Mesenchymal stem cell (in vitro differentiated cells and primary cell): ENCODE measurements at regions not wholly inside any gene's neighbourhood (a gene's known extent, or its start where the extent isn't known, plus 50 kb on each side); places are given as distances from the start of the nearest gene placed in this dataset.

Source experiments
- DNase-seq: peaks from one replicate; pipeline ENCODE4 v3.0.0-alpha.2; 2013
- H2AFZ ChIP-seq: one replicate; pipeline ENCODE4 v1.6.1; 2013; ENCODE audit warnings: low read depth, mild to moderate bottlenecking, control low read depth, inconsistent platforms, low read length, moderate library complexity
- H2AK5ac ChIP-seq: 2 replicates; pipeline ENCODE4 v1.6.1; 2013; ENCODE audit warnings: low read length, moderate library complexity, mild to moderate bottlenecking, inconsistent platforms; ENCODE audit not compliant: severe bottlenecking
- H2BK120ac ChIP-seq: one replicate; pipeline ENCODE4 v1.6.1; 2013; ENCODE audit warnings: low read depth, mild to moderate bottlenecking, inconsistent platforms, low read length, moderate library complexity
- H2BK12ac ChIP-seq, 2 experiments: one replicate each; pipeline ENCODE4 v1.6.1; 2013; ENCODE audit warnings: inconsistent platforms in 2 of 2, low read length in 2 of 2, mild to moderate bottlenecking in 2 of 2, moderate library complexity in 2 of 2, control low read depth in 1 of 2
- H2BK15ac ChIP-seq: one replicate; pipeline ENCODE4 v1.6.1; 2013; ENCODE audit warnings: mild to moderate bottlenecking, low read depth, inconsistent platforms; ENCODE audit not compliant: poor library complexity, severe bottlenecking
- H2BK5ac ChIP-seq: 2 replicates; pipeline ENCODE4 v1.6.1; 2013; ENCODE audit warnings: low read depth, mild to moderate bottlenecking, low read length, control low read depth, inconsistent platforms; ENCODE audit not compliant: poor library complexity, severe bottlenecking
- H3K14ac ChIP-seq, 2 experiments: one replicate each; pipeline ENCODE4 v1.6.1; 2013; ENCODE audit warnings: inconsistent platforms in 2 of 2, low read length in 2 of 2, control low read depth in 1 of 2, mild to moderate bottlenecking in 1 of 2, moderate library complexity in 1 of 2
- H3K18ac ChIP-seq, 2 experiments: one replicate each; pipeline ENCODE4 v1.6.1; 2013; ENCODE audit warnings: inconsistent platforms in 2 of 2, low read length in 2 of 2, control low read depth in 1 of 2, low read depth in 1 of 2, mild to moderate bottlenecking in 1 of 2
- H3K23ac ChIP-seq, 2 experiments: one replicate each; pipeline ENCODE4 v1.6.1; 2013; ENCODE audit warnings: inconsistent platforms in 2 of 2, low read length in 2 of 2, mild to moderate bottlenecking in 2 of 2, moderate library complexity in 2 of 2, control low read depth in 1 of 2
- H3K27ac ChIP-seq: 2 replicates; pipeline ENCODE4 v1.5.1; 2013; ENCODE audit warnings: mild to moderate bottlenecking, moderate library complexity, low read length, control low read depth, inconsistent platforms; ENCODE audit not compliant: poor library complexity, severe bottlenecking
- H3K27me3 ChIP-seq, 2 experiments: 2 replicates each; pipeline versions ENCODE4 v1.6.1 to v1.7.0; 2013; ENCODE audit warnings: low read length in 2 of 2, mild to moderate bottlenecking in 2 of 2, moderate library complexity in 2 of 2, control low read depth in 1 of 2, inconsistent platforms in 1 of 2; ENCODE audit not compliant: control insufficient read depth in 1 of 2, insufficient read depth in 1 of 2
- H3K36me3 ChIP-seq, 2 experiments: 2 replicates each; pipeline versions ENCODE4 v1.6.1 to v1.7.0; 2013; ENCODE audit warnings: low read length in 2 of 2, control low read depth in 1 of 2, inconsistent platforms in 1 of 2, low read depth in 1 of 2, mild to moderate bottlenecking in 1 of 2; ENCODE audit not compliant: insufficient read depth in 2 of 2, control insufficient read depth in 1 of 2
- H3K4ac ChIP-seq, 2 experiments: one replicate each; pipeline ENCODE4 v1.6.1; 2013; ENCODE audit warnings: inconsistent platforms in 2 of 2, low read length in 2 of 2, mild to moderate bottlenecking in 2 of 2, moderate library complexity in 2 of 2, control low read depth in 1 of 2, low read depth in 1 of 2
- H3K4me1 ChIP-seq: 2 replicates; pipeline ENCODE4 v1.6.1; 2013; ENCODE audit warnings: low read depth, low read length, control low read depth; ENCODE audit not compliant: control insufficient read depth, insufficient read depth
- H3K4me2 ChIP-seq: 2 replicates; pipeline ENCODE4 v1.6.1; 2013; ENCODE audit warnings: low read length, mild to moderate bottlenecking, inconsistent platforms; ENCODE audit not compliant: poor library complexity, severe bottlenecking
- H3K4me3 ChIP-seq, 2 experiments: 2 replicates each; pipeline versions ENCODE4 v1.5.1 to v1.7.0; 2013; ENCODE audit warnings: low read length in 2 of 2, mild to moderate bottlenecking in 2 of 2, control low read depth in 1 of 2, low read depth in 1 of 2; ENCODE audit not compliant: insufficient read depth in 1 of 2
- H3K79me1 ChIP-seq: replicated peaks from 2 replicates; pipeline ENCODE4 v1.6.1; 2013; ENCODE audit warnings: mild to moderate bottlenecking, control low read depth, low read length, inconsistent platforms; ENCODE audit not compliant: poor library complexity, severe bottlenecking
- H3K9ac ChIP-seq: 2 replicates; pipeline ENCODE4 v1.7.0; 2013; ENCODE audit warnings: mild to moderate bottlenecking, low read length, moderate library complexity
- H3K9me3 ChIP-seq: 2 replicates; pipeline ENCODE4 v1.7.0; 2013; ENCODE audit warnings: mild to moderate bottlenecking, low read length; ENCODE audit not compliant: control insufficient read depth
- H4K8ac ChIP-seq: one replicate; pipeline ENCODE4 v1.6.1; 2013; ENCODE audit warnings: inconsistent platforms, mild to moderate bottlenecking, low read length, moderate library complexity
- H4K91ac ChIP-seq: one replicate; pipeline ENCODE4 v1.6.1; 2013; ENCODE audit warnings: mild to moderate bottlenecking, low read length, inconsistent platforms
- WGBS: methylation state at CpG from one replicate; pipeline ENCODE4 v1.1.7; 2013; ENCODE audit warnings: mixed read lengths; 5-methylcytosine and 5-hydroxymethylcytosine counted together

- no peaks in the 10 kb centered on the region for H3K36me3 ChIP-seq
Observed at GRCh38 chr4:10184041-10184440, 67.4 kb upstream of the WDR1 start.

GRCh38 chr4:10183462-10183861 lies 66.9 kb upstream of the WDR1 start:
- Histone ChIP-seq H4K91ac (no peak overlapping the region), H2BK120ac (no peak overlapping the region), H3K36me3 (no peaks in the 10 kb centered on the region), H2AK5ac (no peak overlapping the region), H3K79me1 (no peaks in the 10 kb centered on the region), H2BK15ac (no peak overlapping the region), H3K9me3 (no peaks in the 10 kb centered on the region), H3K27ac (no peak overlapping the region), H3K4me1 (no peaks in the 10 kb centered on the region), H3K27me3 (peaks cover 0 to 10% of the 10 kb centered on the region in 2 experiments), H2BK5ac (no peak overlapping the region), H3K4ac (no peak overlapping the region), H3K4me3 (no peak overlapping the region), H3K4me2 (no peak overlapping the region), H3K14ac (no peak overlapping the region), H3K9ac (no peak overlapping the region), H4K8ac (no peak overlapping the region), H3K23ac (no peak overlapping the region), H2AFZ (no peak overlapping the region), H2BK12ac (no peak overlapping the region), H3K18ac (no peak overlapping the region)
- WGBS = 77% methylated on average over 1 of the region's 1 CpG
- no peak for DNase-seq

More at GRCh38 chr4:10184041-10184440, 67.4 kb upstream of the WDR1 start:
- WGBS = 53% methylated on average over 1 of the region's 5 CpGs
- no peaks in the 10 kb centered on the region for H3K79me1 ChIP-seq
- no peak overlapping the region for H2BK15ac ChIP-seq
- H2BK5ac ChIP-seq = no peak overlapping the region
- no peak overlapping the region for H4K8ac ChIP-seq
- no peak overlapping the region for H3K23ac ChIP-seq
- no peak overlapping the region for H2BK12ac ChIP-seq
- peaks cover 0 to 10% of the 10 kb centered on the region in 2 experiments for H3K27me3 ChIP-seq
- H3K4me1 ChIP-seq = no peaks in the 10 kb centered on the region
- no peak overlapping the region for H4K91ac ChIP-seq
- H3K4ac ChIP-seq = no peak overlapping the region
- DNase-seq = no peak
- no peak overlapping the region for H2BK120ac ChIP-seq
- no peak overlapping the region for H2AFZ ChIP-seq
- H3K14ac ChIP-seq = no peak overlapping the region
- H3K4me2 ChIP-seq = no peak overlapping the region
- no peaks in the 10 kb centered on the region for H3K9me3 ChIP-seq
- H3K4me3 ChIP-seq = no peak overlapping the region
- H2AK5ac ChIP-seq = no peak overlapping the region
- no peak overlapping the region for H3K27ac ChIP-seq
- no peak overlapping the region for H3K9ac ChIP-seq
- H3K18ac ChIP-seq = no peak overlapping the region

- H3K27me3 ChIP-seq = peaks cover 0 to 6% of the 10 kb centered on the region in 2 experiments
- no peak overlapping the region for H4K8ac ChIP-seq
- H3K9ac ChIP-seq = no peak overlapping the region
- no peak overlapping the region for H2BK12ac ChIP-seq
- no peak overlapping the region for H3K4me3 ChIP-seq
- H2AK5ac ChIP-seq = no peak overlapping the region
- H4K91ac ChIP-seq = no peak overlapping the region
- no peaks in the 10 kb centered on the region for H3K79me1 ChIP-seq
- no peak overlapping the region for H2BK15ac ChIP-seq
- H3K27ac ChIP-seq = no peak overlapping the region
- H3K9me3 ChIP-seq = no peaks in the 10 kb centered on the region
- H2BK5ac ChIP-seq = no peak overlapping the region
- H3K36me3 ChIP-seq = no peaks in the 10 kb centered on the region
- 47% methylated on average over 2 of the region's 6 CpGs for WGBS
- DNase-seq = no peak
- H3K23ac ChIP-seq = no peak overlapping the region
- H3K14ac ChIP-seq = no peak overlapping the region
- H3K18ac ChIP-seq = no peak overlapping the region
- no peak overlapping the region for H2BK120ac ChIP-seq
- H3K4me2 ChIP-seq = no peak overlapping the region
- no peaks in the 10 kb centered on the region for H3K4me1 ChIP-seq
- H2AFZ ChIP-seq = no peak overlapping the region
- H3K4ac ChIP-seq = no peak overlapping the region
Observed at GRCh38 chr4:10182446-10183424, 66.1 kb upstream of the WDR1 start.

GRCh38 chr4:10181745-10182445 lies 65.3 kb upstream of the WDR1 start:
- Histone ChIP-seq H3K14ac (no peak overlapping the region), H3K36me3 (no peaks in the 10 kb centered on the region), H2BK120ac (no peak overlapping the region), H2BK5ac (no peak overlapping the region), H4K91ac (no peak overlapping the region), H3K27me3 (peaks cover 0 to 3% of the 10 kb centered on the region in 2 experiments), H3K4me2 (no peak overlapping the region), H3K4ac (no peak overlapping the region), H3K9me3 (no peaks in the 10 kb centered on the region), H3K27ac (no peak overlapping the region), H3K79me1 (no peaks in the 10 kb centered on the region), H2AK5ac (no peak overlapping the region), H4K8ac (no peak overlapping the region), H3K9ac (no peak overlapping the region), H2BK15ac (no peak overlapping the region), H3K18ac (no peak overlapping the region), H2AFZ (no peak overlapping the region), H3K4me3 (no peak overlapping the region), H3K23ac (no peak overlapping the region), H2BK12ac (no peak overlapping the region), H3K4me1 (no peaks in the 10 kb centered on the region)
- 65% methylated on average over 7 of the region's 8 CpGs for WGBS
- no peak for DNase-seq
